OCI-LY7 (cell line): ENCODE measurements at regions not wholly inside any gene's neighbourhood (a gene's known extent, or its start where the extent isn't known, plus 50 kb on each side); places are given as distances from the start of the nearest gene placed in this dataset.

Experiments
- CTCF ChIP-seq: fragments of 200-600 bp; sonication (generic); conservative IDR thresholded peaks from 2 replicates; pipeline ENCODE4 v1.5.1; 2014; ENCODE audit warnings: mild to moderate bottlenecking, antibody characterized with exemption, low read length, moderate library complexity, mixed read lengths
- EZH2phosphoT487 ChIP-seq: fragments of 200-600 bp; sonication (generic); IDR thresholded peaks from 2 replicates; pipeline ENCODE4 v1.6.1; 2018; ENCODE audit warnings: low read depth, borderline replicate concordance, mild to moderate bottlenecking, mixed run types, antibody characterized with exemption, low read length, moderate library complexity, mixed read lengths

GRCh38 chr4:27115221-27115620 lies 254.6 kb downstream of the STIM2 start:
- no peak for TF ChIP-seq CTCF
- no peak for TF ChIP-seq EZH2phosphoT487
